ENCODE measurements at regions not wholly inside any gene's neighbourhood (a gene's known extent, or its start where the extent isn't known, plus 50 kb on each side); places are given as distances from the start of the nearest gene placed in this dataset.

- TF ChIP-seq CTCF (IDR thresholded peaks at IDR 0.05) (no peak), ZFX (IDR thresholded peaks at IDR 0.05; ENCODE audit: borderline replicate concordance) (no peak)
Observed at GRCh38 chr3:144586382-144586781, 614.8 kb downstream of the DIPK2A start.

Data from 22Rv1 (cell line).